Forelimb muscle (tissue), 1 donor: ENCODE measurements at regions not wholly inside any gene's neighbourhood (a gene's known extent, or its start where the extent isn't known, plus 50 kb on each side); places are given as distances from the start of the nearest gene placed in this dataset.

ENCODE experiments used
- DNase-seq: peaks from one replicate; pipeline ENCODE4 v3.0.0-alpha.2; 2013; ENCODE audit warnings: low read depth

DNA sequence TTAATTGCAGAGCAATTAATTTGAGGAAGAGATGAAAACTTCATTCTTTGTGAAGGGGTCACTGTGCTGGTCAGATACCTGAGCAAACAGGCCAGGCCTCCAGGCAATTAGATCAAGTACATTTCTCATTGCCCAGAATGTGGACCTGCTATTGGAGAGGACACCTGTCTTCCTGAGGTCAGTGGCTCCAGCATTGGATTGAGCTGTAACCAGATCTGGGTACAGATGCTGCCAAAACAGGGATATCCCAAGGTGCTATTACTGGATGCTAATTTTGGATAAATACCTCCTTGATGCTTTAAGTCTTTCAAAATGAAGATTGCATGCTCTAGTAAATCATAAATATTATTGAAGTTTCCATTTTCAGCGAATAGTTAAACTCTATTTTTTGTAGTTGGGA, 131.5 kb downstream of the FAM161A start:
- DNase-seq: no peak

- no peak for DNase-seq
These were observed 132.5 kb downstream of the FAM161A start for GRCh38 chr2:61721382-61721781.

GRCh38 chr2:61720911-61721310, 132.9 kb downstream of the FAM161A start:
- no peak for DNase-seq

GRCh38 chr2:61718965-61719364, 134.9 kb downstream of the FAM161A start:
- DNase-seq: no peak

- DNase-seq: no peak
These were observed 138.4 kb downstream of the FAM161A start for GRCh38 chr2:61715506-61715905.

DNA sequence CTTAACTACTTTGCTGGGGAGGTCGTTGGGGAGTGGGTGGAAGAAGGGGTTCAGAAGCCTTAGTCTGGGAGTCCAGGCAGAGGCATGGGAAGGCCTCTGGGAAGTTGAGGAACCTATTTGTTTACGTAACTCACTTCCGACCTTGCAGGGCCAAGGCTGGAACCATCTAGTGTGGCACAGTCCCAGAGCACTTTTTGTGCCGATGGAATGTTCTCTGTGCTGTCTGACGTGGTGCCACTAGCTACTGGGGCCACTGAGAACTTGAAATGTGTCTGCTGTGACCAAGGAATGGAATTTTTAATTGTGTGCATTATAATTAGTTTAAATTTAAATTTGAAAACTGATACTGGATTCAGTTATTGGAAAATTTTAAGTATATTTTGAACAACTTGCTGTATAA, 139.7 kb downstream of the FAM161A start:
- DNase-seq: no peak

- no peak for DNase-seq
These were observed 140.4 kb downstream of the FAM161A start for GRCh38 chr2:61713457-61713856.

DNA sequence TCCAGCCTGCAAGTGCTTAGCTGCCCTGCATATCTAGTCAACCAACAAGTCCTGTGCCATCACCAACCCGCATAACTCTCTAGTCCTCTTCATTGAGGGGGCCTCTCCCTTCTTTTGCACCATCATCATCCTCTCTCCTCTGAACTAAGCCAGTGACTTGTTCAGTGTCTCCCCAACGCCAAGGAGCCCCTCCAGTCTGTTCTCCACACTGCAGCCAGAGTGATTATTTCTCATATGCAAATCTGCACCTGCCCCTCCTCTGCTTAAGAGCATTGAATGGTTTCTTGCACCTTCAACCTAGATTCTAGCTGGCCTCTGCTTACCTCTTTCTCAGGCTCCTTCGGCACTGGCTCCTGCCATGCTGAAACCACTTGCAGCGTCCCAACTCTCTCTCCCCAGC, 141.8 kb downstream of the FAM161A start:
- no peak for DNase-seq

- no peak for DNase-seq
These were observed 143.1 kb downstream of the FAM161A start for GRCh38 chr2:61710711-61711110.

- DNase-seq: no peak
These were observed 145.6 kb downstream of the FAM161A start for GRCh38 chr2:61707984-61708852.

DNA sequence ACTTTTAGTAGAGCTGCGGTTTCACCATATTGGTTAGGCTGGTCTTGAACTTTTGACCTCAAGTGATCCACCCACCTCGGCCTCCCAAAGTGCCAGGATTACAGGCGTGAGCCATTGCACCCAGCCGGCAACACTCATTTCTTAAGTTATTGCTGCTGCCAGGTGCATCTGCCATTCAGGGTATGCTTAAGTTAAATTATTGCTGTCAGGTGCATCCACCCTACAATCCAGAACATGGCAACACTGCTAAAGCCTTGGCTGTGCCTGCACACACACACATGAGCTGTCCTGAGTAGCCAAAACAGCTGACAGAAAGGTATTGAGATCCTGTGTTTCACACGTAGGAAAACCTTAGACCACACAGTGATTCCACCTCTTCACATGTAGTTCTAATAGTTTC, 148.2 kb downstream of the FAM161A start:
- no peak for DNase-seq

GRCh38 chr2:61704364-61704763, 149.5 kb downstream of the FAM161A start:
- DNase-seq: no peak

DNA sequence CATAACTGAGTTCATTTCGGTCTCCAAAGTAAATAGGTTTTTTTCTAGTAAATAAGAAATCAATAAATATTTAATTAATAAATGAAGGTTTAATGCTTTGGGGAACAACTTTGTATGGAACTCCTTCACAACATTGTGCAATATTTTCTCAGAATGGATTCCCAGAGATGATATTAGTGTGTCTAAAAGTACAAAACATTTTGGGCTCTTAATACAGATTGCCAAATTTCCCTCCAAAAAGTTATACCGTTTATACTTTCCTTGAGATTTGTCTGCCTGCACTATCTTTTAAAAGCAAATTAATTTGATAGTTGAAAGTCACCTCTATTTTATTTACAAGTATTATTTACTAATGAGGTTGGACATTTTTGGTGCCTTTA, 151.8 kb downstream of the FAM161A start:
- DNase-seq: no peak

GRCh38 chr2:61700464-61700863, 153.4 kb downstream of the FAM161A start:
- no peak for DNase-seq

DNA sequence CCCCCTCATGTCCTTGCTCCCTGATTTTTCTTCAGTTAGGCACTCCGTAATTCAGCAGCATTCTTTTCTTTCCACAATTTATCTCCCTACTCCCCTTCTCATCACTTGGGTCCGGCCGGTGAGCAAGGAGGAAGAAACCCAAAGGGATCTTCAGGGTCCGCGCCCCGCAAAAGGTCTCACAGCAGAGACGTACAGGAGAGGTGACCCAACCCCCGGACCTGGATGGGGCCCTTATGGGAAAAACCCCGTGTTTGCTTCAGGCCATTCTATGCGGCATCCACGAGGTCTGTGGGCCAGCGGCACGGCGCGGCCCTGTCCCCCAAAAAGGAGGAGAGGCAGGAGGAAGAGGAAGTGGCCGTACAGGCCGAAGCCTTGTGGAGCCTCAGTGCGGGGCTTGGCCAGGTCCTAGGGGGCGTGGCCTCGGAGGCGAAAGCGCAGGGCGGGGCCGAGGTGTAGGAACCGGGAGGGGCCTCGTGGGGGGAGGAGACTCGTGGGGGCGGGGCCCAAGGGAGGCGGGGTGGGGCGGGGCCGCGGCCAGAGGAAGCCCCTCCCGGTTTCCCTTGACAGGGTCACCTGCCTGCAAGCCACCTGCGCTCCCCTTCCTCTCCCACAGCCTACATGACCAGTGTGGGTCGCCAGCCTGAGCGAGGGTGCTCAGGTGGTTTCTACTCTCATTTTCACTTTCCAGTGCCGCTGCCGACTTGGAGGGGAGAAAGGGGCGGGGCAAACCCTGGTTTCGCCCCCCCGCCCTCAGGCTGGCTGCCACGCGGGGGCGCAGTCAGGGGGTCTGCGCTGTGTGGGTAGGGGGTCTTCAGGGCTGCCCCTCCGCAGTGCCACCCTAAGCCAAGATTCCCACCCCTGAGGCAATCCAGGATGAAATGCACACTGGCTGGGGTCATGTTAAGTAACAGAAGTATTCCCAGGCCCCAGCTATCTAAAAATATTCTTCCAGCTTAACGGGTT, 156.4 kb upstream of the XPO1 start:
- peak; percentile 45 for DNase-seq

DNA sequence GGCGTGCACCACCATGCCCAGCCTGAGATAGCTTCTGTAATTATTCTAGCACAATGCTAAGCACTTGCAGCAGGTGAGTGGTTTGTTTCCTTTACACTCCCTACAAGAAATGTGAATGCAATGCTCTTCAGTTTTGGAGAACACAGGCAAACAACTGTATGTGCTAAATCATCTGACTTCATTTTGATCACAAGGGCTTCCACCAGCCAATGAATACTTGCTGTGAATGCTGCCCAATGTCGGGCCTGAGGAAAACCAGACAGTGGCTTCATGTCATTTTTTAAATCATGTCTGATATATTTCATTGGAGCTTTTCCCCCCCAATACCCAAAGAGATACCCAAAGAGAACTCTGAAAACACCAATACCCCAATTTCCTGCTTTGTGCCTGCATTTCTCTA, 155.6 kb upstream of the XPO1 start:
- no peak for DNase-seq

- DNase-seq: no peak
These were observed 152.0 kb upstream of the XPO1 start for GRCh38 chr2:61690078-61690596.

- no peak for DNase-seq
These were observed 151.4 kb upstream of the XPO1 start for GRCh38 chr2:61689568-61689967.

DNA sequence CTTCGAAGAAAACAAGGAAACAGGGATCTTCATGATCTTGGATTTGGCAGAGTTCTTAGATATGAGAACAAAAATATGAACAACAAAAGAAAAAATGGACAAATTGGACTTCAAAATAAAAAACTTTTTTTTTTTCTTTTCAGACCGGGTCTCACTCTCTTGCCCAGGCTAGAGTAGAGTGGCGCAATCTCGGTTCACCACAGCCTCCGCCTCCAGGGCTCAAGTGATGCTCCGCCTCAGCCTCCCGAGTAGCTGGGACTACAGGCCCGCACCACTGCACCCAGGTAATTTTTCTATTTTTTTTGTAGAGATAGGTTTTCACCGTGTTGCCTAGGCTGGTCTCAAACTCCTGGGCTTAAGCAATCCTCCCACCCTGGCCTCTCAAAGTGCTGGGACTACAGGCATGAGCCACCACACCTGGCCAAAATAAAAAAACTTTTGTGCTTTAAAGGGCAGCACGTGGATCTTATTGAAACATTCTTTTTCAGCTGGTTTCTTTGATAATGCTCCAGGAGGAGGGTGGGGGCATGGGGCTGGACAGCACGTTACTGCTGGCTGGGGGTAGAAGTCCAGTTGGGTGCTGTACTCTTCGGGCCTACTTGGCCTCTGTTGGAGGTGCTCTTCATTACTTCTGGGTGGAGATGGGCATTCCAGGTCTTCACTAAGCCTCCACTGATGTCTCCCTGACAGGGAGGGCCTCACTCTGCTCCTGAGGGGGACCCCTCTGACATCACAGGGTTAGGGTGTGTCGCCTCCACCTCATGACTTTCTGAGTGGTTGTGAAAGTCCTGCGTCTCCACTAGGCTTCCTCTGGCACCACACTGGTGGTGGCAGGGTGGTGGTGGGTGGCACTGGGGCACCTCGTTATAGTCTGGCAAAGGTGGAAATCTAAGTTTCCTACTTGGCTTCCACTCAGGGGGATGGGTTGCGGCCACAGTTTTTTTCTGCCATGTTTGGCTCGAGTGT, 150.5 kb upstream of the XPO1 start:
- no peak for DNase-seq

GRCh38 chr2:61679096-61679495, 140.9 kb upstream of the XPO1 start:
- DNase-seq: no peak

DNA sequence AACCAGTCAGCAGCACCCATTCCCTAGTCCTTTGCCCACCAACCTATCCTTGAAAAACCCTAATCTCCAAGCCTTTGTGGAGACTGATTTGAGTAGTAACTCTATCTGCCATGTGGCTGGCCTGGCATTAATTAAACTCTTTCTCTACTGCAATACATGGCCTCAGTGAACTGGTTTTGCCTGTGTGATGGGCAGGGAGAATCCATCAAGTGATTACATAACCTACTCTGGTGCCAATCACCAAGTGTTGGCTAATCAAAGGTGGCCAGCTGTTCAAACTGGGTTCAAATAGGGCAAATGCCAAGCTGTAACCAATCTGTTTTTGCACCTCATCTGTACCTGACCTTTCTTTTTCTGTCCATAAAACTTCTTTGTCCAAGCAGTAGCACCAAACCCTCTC, 139.8 kb upstream of the XPO1 start:
- no peak for DNase-seq
